HEK293 (cell line): ENCODE measurements at regions not wholly inside any gene's neighbourhood (a gene's known extent, or its start where the extent isn't known, plus 50 kb on each side); places are given as distances from the start of the nearest gene placed in this dataset.
"Not testable (repeated sequence)": the region's sequence is repeated elsewhere in the genome, so short reads cannot be mapped to it uniquely, and the experiment has no call there.

ENCODE experiments used
- CTCF ChIA-PET: fragments of 350-600 bp; formaldehyde crosslinking; extraction: SDS; loops from one replicate; lab custom pipeline; 2021; ENCODE audit warnings: antibody characterized with exemption; lab: Yijun Ruan, JAX
- POLR2A ChIA-PET: fragments of 300-600 bp; formaldehyde crosslinking; extraction: SDS; loops from one replicate; lab custom pipeline; 2020; ENCODE audit warnings: antibody characterized with exemption, inconsistent platforms; lab: Yijun Ruan, JAX
- H3K27ac ChIP-seq: fragments of 200-500 bp; sonication (Bioruptor generic); 2 replicates; pipeline ENCODE4 v1.5.1; 2014; ENCODE audit warnings: low read depth, low read length, control low read depth, inconsistent platforms; ENCODE audit errors: extremely low read depth
- H3K36me3 ChIP-seq, 2 experiments: fragments of 200-500 bp in 1 of 2; sonication (Bioruptor generic) in 1 of 2; 1 replicate in 1 of 2; 2 replicates in 1 of 2; pipeline ENCODE4 v1.5.1; 2014 to 2017; ENCODE audit warnings: inconsistent platforms in 2 of 2, low read length in 2 of 2; ENCODE audit not compliant: control insufficient read depth in 2 of 2, insufficient read depth in 1 of 2
- H3K4me1 ChIP-seq: fragments of 200-500 bp; sonication (Bioruptor generic); 2 replicates; pipeline ENCODE4 v1.5.1; 2014; ENCODE audit warnings: mild to moderate bottlenecking, low read length, inconsistent platforms; ENCODE audit not compliant: control insufficient read depth, insufficient read depth
- H3K4me3 ChIP-seq: 2 replicates; pipeline ENCODE4 v1.5.1; 2011; ENCODE audit warnings: low read depth, mild to moderate bottlenecking, control low read depth, low read length, moderate library complexity
- H3K9me3 ChIP-seq: fragments of 200-500 bp; sonication (Bioruptor generic); 2 replicates; pipeline ENCODE4 v1.5.1; 2014; ENCODE audit warnings: low read depth, low read length, inconsistent platforms; ENCODE audit not compliant: control insufficient read depth, insufficient read depth
- GFI1B ChIP-seq: fragments of 450-650 bp; formaldehyde crosslinking; IDR thresholded peaks from 2 replicates; pipeline ENCODE4 v1.5.1; 2016; ENCODE audit warnings: missing biosample characterization, missing genetic modification characterization
- KLF7 ChIP-seq: fragments of 450-650 bp; formaldehyde crosslinking; IDR thresholded peaks from 2 replicates; pipeline ENCODE4 v1.5.1; 2016; ENCODE audit warnings: missing biosample characterization, missing genetic modification characterization, borderline replicate concordance
- SCRT1 ChIP-seq: fragments of 450-650 bp; formaldehyde crosslinking; IDR thresholded peaks from 2 replicates; pipeline ENCODE4 v1.5.1; 2016; ENCODE audit warnings: missing biosample characterization, missing genetic modification characterization, borderline replicate concordance
- SETDB1 ChIP-seq: IDR thresholded peaks from one replicate; pipeline ENCODE4 v1.6.1; 2017; ENCODE audit warnings: mild to moderate bottlenecking, low read length, moderate library complexity, mixed read lengths; ENCODE audit not compliant: insufficient read length
- SP2 ChIP-seq: fragments of 450-650 bp; formaldehyde crosslinking; IDR thresholded peaks from 2 replicates; pipeline ENCODE4 v1.5.1; 2016; ENCODE audit warnings: missing biosample characterization, missing genetic modification characterization
- TRIM28 ChIP-seq: IDR thresholded peaks from 2 replicates; pipeline ENCODE4 v1.6.1; 2011; ENCODE audit warnings: low read length, control low read depth, borderline replicate concordance
- ZBTB1 ChIP-seq: fragments of 450-650 bp; formaldehyde crosslinking; IDR thresholded peaks from 2 replicates; pipeline ENCODE4 v1.5.1; 2016; ENCODE audit warnings: missing biosample characterization, missing genetic modification characterization
- ZBTB17 ChIP-seq: fragments of 450-650 bp; formaldehyde crosslinking; IDR thresholded peaks from 2 replicates; pipeline ENCODE4 v1.5.1; 2016; ENCODE audit warnings: missing biosample characterization, missing genetic modification characterization
- ZBTB8A ChIP-seq: fragments of 450-650 bp; formaldehyde crosslinking; IDR thresholded peaks from 2 replicates; pipeline ENCODE4 v1.5.1; 2016; ENCODE audit warnings: missing biosample characterization, missing genetic modification characterization
- ZFP41 ChIP-seq: fragments of 450-650 bp; formaldehyde crosslinking; IDR thresholded peaks from 2 replicates; pipeline ENCODE4 v1.5.1; 2016; ENCODE audit warnings: missing biosample characterization, missing genetic modification characterization, borderline replicate concordance
- ZNF121 ChIP-seq: fragments of 450-650 bp; formaldehyde crosslinking; IDR thresholded peaks from 2 replicates; pipeline ENCODE4 v1.5.1; 2016; ENCODE audit warnings: missing biosample characterization, missing genetic modification characterization
- ZNF140 ChIP-seq: fragments of 450-650 bp; formaldehyde crosslinking; IDR thresholded peaks from 2 replicates; pipeline ENCODE4 v1.5.1; 2016; ENCODE audit warnings: missing biosample characterization, missing genetic modification characterization
- ZNF366 ChIP-seq: fragments of 450-650 bp; formaldehyde crosslinking; conservative IDR thresholded peaks from 2 replicates; pipeline ENCODE4 v1.5.1; 2016; ENCODE audit warnings: missing biosample characterization, missing genetic modification characterization
- ZNF488 ChIP-seq: fragments of 450-650 bp; formaldehyde crosslinking; IDR thresholded peaks from 2 replicates; pipeline ENCODE4 v1.5.1; 2016; ENCODE audit warnings: missing biosample characterization, missing genetic modification characterization
- ZNF548 ChIP-seq: fragments of 450-650 bp; formaldehyde crosslinking; IDR thresholded peaks from 2 replicates; pipeline ENCODE4 v1.5.1; 2016; ENCODE audit warnings: missing biosample characterization, missing genetic modification characterization
- ZNF558 ChIP-seq: fragments of 450-650 bp; formaldehyde crosslinking; IDR thresholded peaks from 2 replicates; pipeline ENCODE4 v1.5.1; 2016; ENCODE audit warnings: missing biosample characterization, missing genetic modification characterization
- ZNF610 ChIP-seq: fragments of 450-650 bp; formaldehyde crosslinking; IDR thresholded peaks from 2 replicates; pipeline ENCODE4 v1.5.1; 2016; ENCODE audit warnings: missing biosample characterization, missing genetic modification characterization, borderline replicate concordance
- ZNF645 ChIP-seq: fragments of 450-650 bp; formaldehyde crosslinking; IDR thresholded peaks from 2 replicates; pipeline ENCODE4; 2016; ENCODE audit warnings: missing biosample characterization, missing genetic modification characterization
- ZNF658 ChIP-seq: fragments of 450-650 bp; formaldehyde crosslinking; IDR thresholded peaks from 2 replicates; pipeline ENCODE4; 2016; ENCODE audit warnings: missing biosample characterization, missing genetic modification characterization
- TF ChIP-seq, protein P1 (sequence below): fragments of 450-650 bp; formaldehyde crosslinking; IDR thresholded peaks from 2 replicates; pipeline ENCODE4 v1.5.1; 2016; ENCODE audit warnings: missing biosample characterization, missing genetic modification characterization
- TF ChIP-seq, protein P2 (sequence below): fragments of 450-650 bp; formaldehyde crosslinking; optimal IDR thresholded peaks from 2 replicates; pipeline ENCODE3; 2016; ENCODE audit warnings: missing biosample characterization, mild to moderate bottlenecking, missing genetic modification characterization

GRCh38 chr4:85196015-85196414 lies 229.5 kb upstream of the WDFY3 start:
- CTCF ChIA-PET, H3K4me3 ChIP-seq, H3K27ac ChIP-seq, POLR2A ChIA-PET, H3K9me3 ChIP-seq, H3K36me3 ChIP-seq, H3K4me1 ChIP-seq: not testable (repeated sequence)
- TF ChIP-seq TRIM28 (peak; percentile 28; the same call in 1 of the 2 replicates), ZBTB17 (tag by site-specific recombination) (0 out of 2 replicates have a peak, but pooled peaks have one; percentile 29), SETDB1 (peak; percentile 71)
- TF ChIP-seq, all 188 proteins: peak for 3; not testable (repeated sequence) for 185

DNA sequence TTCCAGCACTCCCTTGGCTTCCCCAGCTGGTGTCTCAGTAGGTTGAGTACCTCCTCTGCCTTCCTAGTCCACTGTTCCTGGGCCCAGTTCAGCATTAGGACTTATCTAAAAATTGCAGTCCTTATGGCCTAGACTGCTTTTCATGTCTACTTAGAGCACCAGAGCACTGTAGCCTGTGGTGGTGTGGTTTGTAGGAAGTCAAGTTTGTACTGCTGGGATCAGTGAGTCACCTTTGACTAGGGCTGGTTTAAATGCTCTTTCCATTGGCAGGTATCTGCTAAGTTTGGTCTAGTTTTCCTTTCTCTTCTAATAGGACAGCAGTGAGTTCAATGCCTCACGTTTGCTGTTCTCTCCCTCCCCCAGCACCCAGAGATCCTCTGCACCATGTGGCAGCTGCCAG lies 233.6 kb upstream of the WDFY3 start:
- ChIA-PET POLR2A (no interaction called here), CTCF (no interaction called here)
- TF ChIP-seq GFI1B (tag by site-specific recombination) (no peak), ZNF121 (tag by site-specific recombination) (no peak), ZBTB8A (tag by site-specific recombination) (no peak), ZFP41 (no peak), ZNF548 (tag by site-specific recombination) (no peak), ZNF658 (no peak), ZNF366 (tag by site-specific recombination) (no peak), SP2 (tag by site-specific recombination) (no peak), ZNF140 (no peak), ZNF488 (tag by site-specific recombination) (no peak), ZBTB1 (tag by site-specific recombination) (no peak), ZNF645 (no peak), ZNF610 (tag by site-specific recombination) (no peak), ZNF558 (no peak), KLF7 (no peak)
- TF ChIP-seq, protein P1, sequence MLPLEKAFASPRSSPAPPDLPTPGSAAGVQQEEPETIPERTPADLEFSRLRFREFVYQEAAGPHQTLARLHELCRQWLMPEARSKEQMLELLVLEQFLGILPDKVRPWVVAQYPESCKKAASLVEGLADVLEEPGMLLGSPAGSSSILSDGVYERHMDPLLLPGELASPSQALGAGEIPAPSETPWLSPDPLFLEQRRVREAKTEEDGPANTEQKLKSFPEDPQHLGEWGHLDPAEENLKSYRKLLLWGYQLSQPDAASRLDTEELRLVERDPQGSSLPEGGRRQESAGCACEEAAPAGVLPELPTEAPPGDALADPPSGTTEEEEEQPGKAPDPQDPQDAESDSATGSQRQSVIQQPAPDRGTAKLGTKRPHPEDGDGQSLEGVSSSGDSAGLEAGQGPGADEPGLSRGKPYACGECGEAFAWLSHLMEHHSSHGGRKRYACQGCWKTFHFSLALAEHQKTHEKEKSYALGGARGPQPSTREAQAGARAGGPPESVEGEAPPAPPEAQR (tag by site-specific recombination) = no peak
- TF ChIP-seq, protein P2, sequence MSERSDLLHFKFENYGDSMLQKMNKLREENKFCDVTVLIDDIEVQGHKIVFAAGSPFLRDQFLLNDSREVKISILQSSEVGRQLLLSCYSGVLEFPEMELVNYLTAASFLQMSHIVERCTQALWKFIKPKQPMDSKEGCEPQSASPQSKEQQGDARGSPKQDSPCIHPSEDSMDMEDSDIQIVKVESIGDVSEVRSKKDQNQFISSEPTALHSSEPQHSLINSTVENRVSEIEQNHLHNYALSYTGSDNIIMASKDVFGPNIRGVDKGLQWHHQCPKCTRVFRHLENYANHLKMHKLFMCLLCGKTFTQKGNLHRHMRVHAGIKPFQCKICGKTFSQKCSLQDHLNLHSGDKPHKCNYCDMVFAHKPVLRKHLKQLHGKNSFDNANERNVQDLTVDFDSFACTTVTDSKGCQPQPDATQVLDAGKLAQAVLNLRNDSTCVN (tag by site-specific recombination) = no peak
- Histone ChIP-seq H3K27ac (no peak overlapping the region), H3K9me3 (no peaks in the 10 kb centered on the region), H3K4me3 (no peak overlapping the region), H3K36me3 (no peaks in the 10 kb centered on the region), H3K4me1 (no peaks in the 10 kb centered on the region)

DNA sequence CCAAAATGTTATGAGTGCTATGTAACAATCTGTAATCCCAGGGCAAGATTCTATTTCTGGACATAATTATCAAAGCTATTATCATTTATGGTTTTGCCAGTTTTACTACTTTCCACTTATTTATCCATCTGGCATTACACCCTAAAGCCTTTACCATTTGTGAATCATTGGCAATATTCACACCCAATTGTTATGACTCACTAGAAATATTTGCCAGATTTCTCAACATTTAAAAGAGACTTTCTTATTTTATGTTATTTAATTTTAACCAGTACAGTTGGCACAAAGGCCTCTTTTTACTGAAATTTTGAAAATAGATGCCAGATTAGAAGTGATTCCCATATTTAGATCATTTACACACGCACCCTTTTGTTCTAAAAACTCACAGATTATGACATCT lies 242.7 kb upstream of the WDFY3 start:
- Histone ChIP-seq H3K36me3 (no peaks in the 10 kb centered on the region), H3K27ac (no peak overlapping the region), H3K4me1 (no peaks in the 10 kb centered on the region), H3K9me3 (no peaks in the 10 kb centered on the region), H3K4me3 (no peak overlapping the region)
- CTCF ChIA-PET = interaction anchor here (0.5 to 1.0 kb wide), 2 partner anchors 61 to 258 kb away, joined by 3 to 4 read pairs; no protein-coding TSS in a partner anchor
- POLR2A ChIA-PET = no interaction called here
- no peak for TF ChIP-seq SCRT1 (tag by site-specific recombination)
